GM19193 (cell line): ENCODE measurements at regions not wholly inside any gene's neighbourhood (a gene's known extent, or its start where the extent isn't known, plus 50 kb on each side); places are given as distances from the start of the nearest gene placed in this dataset.

Source experiments
- POLR2A ChIP-seq: IDR thresholded peaks from 4 replicates; pipeline ENCODE4 v1.6.1; 2011; ENCODE audit not compliant: insufficient read depth, insufficient read length; ENCODE audit errors: extremely low read depth

DNA sequence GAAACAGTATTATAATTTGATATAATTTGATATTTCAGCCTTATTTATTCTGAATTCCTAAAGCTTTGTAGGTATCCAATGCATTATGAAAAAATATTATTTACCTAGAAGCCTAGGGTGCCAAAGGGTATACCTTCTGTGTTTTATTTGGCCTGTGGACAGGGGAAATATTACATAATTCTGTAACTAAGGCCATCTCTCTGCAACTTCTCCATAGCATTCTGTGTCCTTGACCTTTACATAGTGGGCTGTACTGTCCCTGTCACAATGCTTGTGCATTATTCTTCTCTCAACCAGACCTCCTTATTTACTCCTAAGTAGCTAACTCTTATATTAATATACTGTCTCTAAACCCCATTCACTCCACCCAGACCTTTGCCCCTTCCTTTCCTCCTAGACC is 57.0 kb upstream of the RANBP6 start:
- no peak for TF ChIP-seq POLR2A

DNA sequence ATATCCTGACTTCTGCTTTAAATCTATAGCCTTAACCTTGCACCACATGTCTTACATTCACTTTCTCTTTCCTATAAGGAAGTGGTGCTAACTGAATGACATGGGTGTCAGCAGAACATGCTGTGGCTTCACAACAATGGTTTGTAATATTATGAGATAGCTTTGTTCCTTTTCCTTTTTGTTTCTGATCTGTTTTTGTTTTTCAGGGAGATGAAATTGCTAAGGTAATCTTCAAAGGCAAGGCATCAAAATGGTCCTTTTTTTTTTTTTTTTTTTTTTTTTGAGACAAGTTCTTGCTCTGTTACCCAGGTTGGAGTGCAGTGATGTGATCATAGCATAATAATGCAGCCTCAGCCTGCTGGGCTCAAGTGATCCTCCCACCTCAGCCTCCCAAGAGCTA is 53.6 kb upstream of the RANBP6 start:
- TF ChIP-seq POLR2A = no peak

DNA sequence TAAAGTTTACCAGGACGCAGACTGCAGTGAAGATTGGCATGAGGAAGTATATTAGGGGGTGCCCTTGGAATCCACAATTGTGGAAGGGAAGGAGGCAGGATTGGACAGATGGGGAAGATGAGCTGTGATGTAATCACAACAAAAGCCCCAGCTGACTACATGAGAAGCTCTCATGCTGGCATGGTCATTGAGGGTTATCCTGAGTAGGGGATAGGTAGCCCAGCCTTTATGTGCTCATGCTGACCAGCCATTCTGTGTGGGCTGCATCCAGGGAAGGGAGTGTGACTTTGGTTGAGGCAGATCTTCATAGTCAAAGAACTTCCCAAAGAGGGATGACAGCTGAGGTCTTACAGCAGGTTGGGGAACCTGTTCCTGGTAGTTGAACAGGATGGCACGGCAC is 52.0 kb upstream of the RANBP6 start:
- TF ChIP-seq POLR2A = no peak
